ENCODE measurements at regions not wholly inside any gene's neighbourhood (a gene's known extent, or its start where the extent isn't known, plus 50 kb on each side); places are given as distances from the start of the nearest gene placed in this dataset.

DNA sequence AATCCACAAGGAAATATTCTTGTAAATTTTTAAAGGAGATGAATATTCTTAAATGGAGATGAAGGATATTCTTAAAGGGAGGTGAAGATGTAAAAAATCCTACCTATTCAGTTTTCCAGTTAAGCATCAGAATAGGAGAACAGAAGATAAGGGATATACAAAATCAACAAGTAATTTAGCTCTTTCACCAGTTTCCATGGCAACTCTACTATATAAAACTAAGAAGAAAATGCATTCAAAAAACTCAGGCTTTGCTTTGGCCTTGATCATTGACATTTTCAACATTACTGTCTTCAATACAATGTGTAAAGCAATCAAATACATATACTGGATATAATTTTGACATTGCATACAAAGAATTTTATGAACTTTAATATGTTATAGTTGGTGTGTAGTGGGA lies 622.7 kb upstream of the GRID2 start:
- TF ChIP-seq GATA2 (IDR thresholded peaks at IDR 0.05; ENCODE audit: low read depth, low read length): no peak
- TF ChIP-seq GATA3 (IDR thresholded peaks at IDR 0.05; ENCODE audit: low read depth, low read length): no peak

Measured in SH-SY5Y (cell line).